ENCODE measurements at regions not wholly inside any gene's neighbourhood (a gene's known extent, or its start where the extent isn't known, plus 50 kb on each side); places are given as distances from the start of the nearest gene placed in this dataset.
A peak's percentile ranks its signal among the peaks of the same experiment; 100 is the strongest.

GRCh38 chr2:8224347-8225190 is 457.3 kb upstream of the ID2 start:
- intact Hi-C loops (cut with DNase I; ENCODE audit: low total_unique reads), result no loop called here
- WGBS, 5 donors, result 85 to 88% (median 86%) methylated on average over 16 of the region's 16 CpGs

DNA sequence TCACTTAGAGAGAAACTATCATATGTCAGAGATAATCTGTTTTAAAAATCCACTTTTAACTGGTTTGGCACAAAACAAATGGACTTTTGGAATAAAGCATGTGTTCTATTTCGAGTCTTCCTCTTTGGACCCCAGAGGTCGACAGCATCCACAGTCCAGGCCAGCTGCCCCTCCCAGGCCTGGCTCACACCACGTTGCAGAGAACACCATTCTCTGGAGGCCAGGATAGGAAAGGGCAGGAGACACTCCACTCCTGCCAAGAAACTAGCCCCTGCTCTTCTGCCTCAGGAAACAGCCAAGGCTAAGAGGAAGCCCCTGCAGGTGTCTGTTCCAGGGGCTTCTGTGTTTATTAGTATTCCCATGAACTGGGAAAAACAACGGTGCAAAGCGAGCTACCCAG is 456.6 kb upstream of the ID2 start:
- peak in 1 of 2 donors; percentile 39 for DNase-seq
- Histone ChIP-seq H3K27ac (no peak overlapping the region), H3K36me3 (no peaks in the 10 kb centered on the region), H3K9me3 (no peaks in the 10 kb centered on the region), H3K27me3 (no peaks in the 10 kb centered on the region), H3K4me1 (peaks cover 0 to 11% (median 3%) of the 10 kb centered on the region in 4 donors), H3K4me3 (no peak overlapping the region)
- WGBS, 5 donors, result 61 to 77% (median 70%) methylated on average over 5 of the region's 5 CpGs
- TF ChIP-seq EP300 (IDR thresholded peaks at IDR 0.05), result no peak
- TF ChIP-seq CTCF (IDR thresholded peaks at IDR 0.05), result no peak
- TF ChIP-seq POLR2A (IDR thresholded peaks at IDR 0.05), result no peak
- no peak for TF ChIP-seq POLR2AphosphoS5 (IDR thresholded peaks at IDR 0.05)
- intact Hi-C loops (cut with DNase I; ENCODE audit: low total_unique reads), result no loop called here

More at GRCh38 chr2:8224347-8225190, 457.3 kb upstream of the ID2 start:
- no peak for DNase-seq
- Histone ChIP-seq H3K9me3 (no peaks in the 10 kb centered on the region), H3K36me3 (no peaks in the 10 kb centered on the region), H3K4me1 (peaks cover 0 to 5% (median under 1%) of the 10 kb centered on the region in 4 donors), H3K4me3 (no peak overlapping the region), H3K27me3 (no peaks in the 10 kb centered on the region), H3K27ac (no peak overlapping the region)
- TF ChIP-seq CTCF (IDR thresholded peaks at IDR 0.05) (no peak), EP300 (IDR thresholded peaks at IDR 0.05) (no peak), POLR2AphosphoS5 (IDR thresholded peaks at IDR 0.05) (no peak), POLR2A (IDR thresholded peaks at IDR 0.05) (no peak)

DNA sequence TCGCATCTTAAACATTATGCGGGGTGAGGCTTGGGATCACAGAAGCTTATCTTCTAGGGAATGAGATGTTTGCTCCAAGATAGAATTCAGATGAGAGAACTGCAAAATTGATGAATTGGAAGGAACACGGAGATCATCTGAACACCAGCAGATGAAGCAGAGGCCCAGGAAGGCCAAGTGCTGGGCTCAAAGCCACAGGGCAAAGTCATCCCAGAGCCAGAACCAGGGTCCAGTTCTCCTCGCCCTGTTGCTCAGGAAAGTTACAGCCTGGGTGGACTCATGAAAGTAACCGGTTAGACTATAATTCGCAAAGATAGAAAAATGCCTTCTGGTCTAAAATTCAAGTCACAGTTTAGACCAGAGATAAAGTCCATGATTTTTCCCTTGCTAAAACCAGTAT is 456.1 kb upstream of the ID2 start:
- intact Hi-C loops (cut with DNase I; ENCODE audit: low total_unique reads), result no loop called here
- Histone ChIP-seq H3K36me3 (no peaks in the 10 kb centered on the region), H3K4me3 (no peak overlapping the region), H3K27me3 (no peaks in the 10 kb centered on the region), H3K27ac (no peak overlapping the region), H3K9me3 (no peaks in the 10 kb centered on the region), H3K4me1 (peaks cover 0 to 11% (median 3%) of the 10 kb centered on the region in 4 donors)
- 89 to 94% (median 92%) methylated on average over 6 of the region's 6 CpGs for WGBS, 5 donors
- TF ChIP-seq POLR2AphosphoS5 (IDR thresholded peaks at IDR 0.05), result no peak
- TF ChIP-seq CTCF (IDR thresholded peaks at IDR 0.05), result no peak
- no peak for DNase-seq

GRCh38 chr2:8229546-8229986 is 452.3 kb upstream of the ID2 start:
- H3K9me3 ChIP-seq, result no peaks in the 10 kb centered on the region
- no peaks in the 10 kb centered on the region for H3K36me3 ChIP-seq
- H3K4me3 ChIP-seq, result no peak overlapping the region
- H3K4me1 ChIP-seq, result peaks cover 0 to 11% (median 3%) of the 10 kb centered on the region in 4 donors
- intact Hi-C loops (cut with DNase I; ENCODE audit: low total_unique reads), result no loop called here
- peak; percentile 42 to 81 for DNase-seq
- peak overlapping the region in 2 of 5 donors; percentile 11 to 29 for H3K27ac ChIP-seq
- no peak for TF ChIP-seq CTCF (IDR thresholded peaks at IDR 0.05)
- peak; percentile 36 for TF ChIP-seq EP300 (IDR thresholded peaks at IDR 0.05)
- WGBS, 5 donors, result 43 to 64% (median 57%) methylated on average over 10 of the region's 10 CpGs
- no peaks in the 10 kb centered on the region for H3K27me3 ChIP-seq
